ENCODE measurements at regions not wholly inside any gene's neighbourhood (a gene's known extent, or its start where the extent isn't known, plus 50 kb on each side); places are given as distances from the start of the nearest gene placed in this dataset.

- no peaks in the 10 kb centered on the region for H3K4me1 ChIP-seq (ENCODE audit: control insufficient read depth, insufficient read depth, low read length, poor library complexity, severe bottlenecking)
Measured at GRCh38 chr15:39286706-39287105, 294.2 kb upstream of the THBS1 start.

GRCh38 chr15:39287322-39288195 lies 293.3 kb upstream of the THBS1 start:
- no peaks in the 10 kb centered on the region for H3K36me3 ChIP-seq (ENCODE audit: control insufficient read depth, insufficient read depth, low read length)
- no peak overlapping the region for H3K4me3 ChIP-seq (ENCODE audit: insufficient read depth, low read depth, low read length, poor library complexity, severe bottlenecking)
- H3K9me3 ChIP-seq (ENCODE audit: control insufficient read depth, low read length) = no peaks in the 10 kb centered on the region
- no peaks in the 10 kb centered on the region for H3K4me1 ChIP-seq (ENCODE audit: control insufficient read depth, insufficient read depth, low read length, poor library complexity, severe bottlenecking)
- no peak overlapping the region for H3K27ac ChIP-seq (ENCODE audit: insufficient read depth, low read length, poor library complexity, severe bottlenecking)
- DNase-seq = no peak
- peaks cover 10% of the 10 kb centered on the region for H3K27me3 ChIP-seq (replicated peaks; ENCODE audit: control insufficient read depth, insufficient read depth, low read length, poor library complexity, severe bottlenecking)

More at GRCh38 chr15:39286706-39287105, 294.2 kb upstream of the THBS1 start:
- Histone ChIP-seq H3K27me3 (replicated peaks; ENCODE audit: control insufficient read depth, insufficient read depth, low read length, poor library complexity, severe bottlenecking) (peaks cover 10% of the 10 kb centered on the region), H3K36me3 (ENCODE audit: control insufficient read depth, insufficient read depth, low read length) (no peaks in the 10 kb centered on the region), H3K27ac (ENCODE audit: insufficient read depth, low read length, poor library complexity, severe bottlenecking) (no peak overlapping the region), H3K4me3 (ENCODE audit: insufficient read depth, low read depth, low read length, poor library complexity, severe bottlenecking) (no peak overlapping the region), H3K9me3 (ENCODE audit: control insufficient read depth, low read length) (no peaks in the 10 kb centered on the region)
- no peak for DNase-seq

- peaks cover 10% of the 10 kb centered on the region for H3K27me3 ChIP-seq (replicated peaks; ENCODE audit: control insufficient read depth, insufficient read depth, low read length, poor library complexity, severe bottlenecking)
- no peak overlapping the region for H3K27ac ChIP-seq (ENCODE audit: insufficient read depth, low read length, poor library complexity, severe bottlenecking)
- no peaks in the 10 kb centered on the region for H3K36me3 ChIP-seq (ENCODE audit: control insufficient read depth, insufficient read depth, low read length)
- no peak for DNase-seq
- H3K4me1 ChIP-seq (ENCODE audit: control insufficient read depth, insufficient read depth, low read length, poor library complexity, severe bottlenecking) = no peaks in the 10 kb centered on the region
- H3K9me3 ChIP-seq (ENCODE audit: control insufficient read depth, low read length) = no peaks in the 10 kb centered on the region
- no peak overlapping the region for H3K4me3 ChIP-seq (ENCODE audit: insufficient read depth, low read depth, low read length, poor library complexity, severe bottlenecking)
Measured at GRCh38 chr15:39290711-39291435, 290.0 kb upstream of the THBS1 start.

GRCh38 chr15:39291690-39292089 lies 289.2 kb upstream of the THBS1 start:
- Histone ChIP-seq H3K36me3 (ENCODE audit: control insufficient read depth, insufficient read depth, low read length) (no peaks in the 10 kb centered on the region), H3K4me3 (ENCODE audit: insufficient read depth, low read depth, low read length, poor library complexity, severe bottlenecking) (no peak overlapping the region)

GRCh38 chr15:39296955-39297354 lies 283.9 kb upstream of the THBS1 start:
- H3K9me3 ChIP-seq (ENCODE audit: control insufficient read depth, low read length) = no peaks in the 10 kb centered on the region
- H3K36me3 ChIP-seq (ENCODE audit: control insufficient read depth, insufficient read depth, low read length) = no peaks in the 10 kb centered on the region
- no peak overlapping the region for H3K4me3 ChIP-seq (ENCODE audit: insufficient read depth, low read depth, low read length, poor library complexity, severe bottlenecking)
- no peak for DNase-seq
- no peak overlapping the region for H3K27ac ChIP-seq (ENCODE audit: insufficient read depth, low read length, poor library complexity, severe bottlenecking)
- no peaks in the 10 kb centered on the region for H3K27me3 ChIP-seq (replicated peaks; ENCODE audit: control insufficient read depth, insufficient read depth, low read length, poor library complexity, severe bottlenecking)
- H3K4me1 ChIP-seq (ENCODE audit: control insufficient read depth, insufficient read depth, low read length, poor library complexity, severe bottlenecking) = no peaks in the 10 kb centered on the region

More at GRCh38 chr15:39291690-39292089, 289.2 kb upstream of the THBS1 start:
- Histone ChIP-seq H3K27me3 (replicated peaks; ENCODE audit: control insufficient read depth, insufficient read depth, low read length, poor library complexity, severe bottlenecking) (peaks cover 7% of the 10 kb centered on the region), H3K27ac (ENCODE audit: insufficient read depth, low read length, poor library complexity, severe bottlenecking) (no peak overlapping the region), H3K4me1 (ENCODE audit: control insufficient read depth, insufficient read depth, low read length, poor library complexity, severe bottlenecking) (no peaks in the 10 kb centered on the region), H3K9me3 (ENCODE audit: control insufficient read depth, low read length) (no peaks in the 10 kb centered on the region)
- DNase-seq = no peak

- Histone ChIP-seq H3K36me3 (ENCODE audit: control insufficient read depth, insufficient read depth, low read length) (no peaks in the 10 kb centered on the region), H3K9me3 (ENCODE audit: control insufficient read depth, low read length) (no peaks in the 10 kb centered on the region), H3K4me1 (ENCODE audit: control insufficient read depth, insufficient read depth, low read length, poor library complexity, severe bottlenecking) (no peaks in the 10 kb centered on the region), H3K27me3 (replicated peaks; ENCODE audit: control insufficient read depth, insufficient read depth, low read length, poor library complexity, severe bottlenecking) (no peaks in the 10 kb centered on the region), H3K4me3 (ENCODE audit: insufficient read depth, low read depth, low read length, poor library complexity, severe bottlenecking) (no peak overlapping the region), H3K27ac (ENCODE audit: insufficient read depth, low read length, poor library complexity, severe bottlenecking) (no peak overlapping the region)
- no peak for DNase-seq
Measured at GRCh38 chr15:39298271-39298962, 282.5 kb upstream of the THBS1 start.

- H3K27ac ChIP-seq (ENCODE audit: insufficient read depth, low read length, poor library complexity, severe bottlenecking) = no peak overlapping the region
- no peaks in the 10 kb centered on the region for H3K4me1 ChIP-seq (ENCODE audit: control insufficient read depth, insufficient read depth, low read length, poor library complexity, severe bottlenecking)
- no peak for DNase-seq
Measured at GRCh38 chr15:39299486-39300267, 281.2 kb upstream of the THBS1 start.

GRCh38 chr15:39300451-39301153 lies 280.3 kb upstream of the THBS1 start:
- H3K9me3 ChIP-seq (ENCODE audit: control insufficient read depth, low read length) = no peaks in the 10 kb centered on the region
- H3K4me3 ChIP-seq (ENCODE audit: insufficient read depth, low read depth, low read length, poor library complexity, severe bottlenecking) = no peak overlapping the region
- H3K27me3 ChIP-seq (replicated peaks; ENCODE audit: control insufficient read depth, insufficient read depth, low read length, poor library complexity, severe bottlenecking) = no peaks in the 10 kb centered on the region
- DNase-seq = no peak
- H3K36me3 ChIP-seq (ENCODE audit: control insufficient read depth, insufficient read depth, low read length) = no peaks in the 10 kb centered on the region
- H3K27ac ChIP-seq (ENCODE audit: insufficient read depth, low read length, poor library complexity, severe bottlenecking) = no peak overlapping the region
- no peaks in the 10 kb centered on the region for H3K4me1 ChIP-seq (ENCODE audit: control insufficient read depth, insufficient read depth, low read length, poor library complexity, severe bottlenecking)

More at GRCh38 chr15:39299486-39300267, 281.2 kb upstream of the THBS1 start:
- H3K27me3 ChIP-seq (replicated peaks; ENCODE audit: control insufficient read depth, insufficient read depth, low read length, poor library complexity, severe bottlenecking) = no peaks in the 10 kb centered on the region
- H3K4me3 ChIP-seq (ENCODE audit: insufficient read depth, low read depth, low read length, poor library complexity, severe bottlenecking) = no peak overlapping the region
- H3K36me3 ChIP-seq (ENCODE audit: control insufficient read depth, insufficient read depth, low read length) = no peaks in the 10 kb centered on the region
- no peaks in the 10 kb centered on the region for H3K9me3 ChIP-seq (ENCODE audit: control insufficient read depth, low read length)

GRCh38 chr15:39301589-39301999 lies 279.3 kb upstream of the THBS1 start:
- no peak overlapping the region for H3K4me3 ChIP-seq (ENCODE audit: insufficient read depth, low read depth, low read length, poor library complexity, severe bottlenecking)
- no peaks in the 10 kb centered on the region for H3K27me3 ChIP-seq (replicated peaks; ENCODE audit: control insufficient read depth, insufficient read depth, low read length, poor library complexity, severe bottlenecking)
- no peaks in the 10 kb centered on the region for H3K36me3 ChIP-seq (ENCODE audit: control insufficient read depth, insufficient read depth, low read length)
- H3K9me3 ChIP-seq (ENCODE audit: control insufficient read depth, low read length) = no peaks in the 10 kb centered on the region
- no peaks in the 10 kb centered on the region for H3K4me1 ChIP-seq (ENCODE audit: control insufficient read depth, insufficient read depth, low read length, poor library complexity, severe bottlenecking)
- no peak for DNase-seq
- H3K27ac ChIP-seq (ENCODE audit: insufficient read depth, low read length, poor library complexity, severe bottlenecking) = no peak overlapping the region
